ENCODE measurements at regions not wholly inside any gene's neighbourhood (a gene's known extent, or its start where the extent isn't known, plus 50 kb on each side); places are given as distances from the start of the nearest gene placed in this dataset.

- TF ChIP-seq YY1 (IDR thresholded peaks at IDR 0.05; ENCODE audit: insufficient read depth, insufficient read length) (no peak), ZNF274 (IDR thresholded peaks at IDR 0.05; ENCODE audit: low read depth, low read length) (no peak)
Measured at GRCh38 chr12:111304642-111305071, 64.2 kb downstream of the PHETA1 start.
